ENCODE measurements at regions not wholly inside any gene's neighbourhood (a gene's known extent, or its start where the extent isn't known, plus 50 kb on each side); places are given as distances from the start of the nearest gene placed in this dataset.

- DNase-seq = no peak
Observed at GRCh38 chr3:124413393-124413792, 316.9 kb upstream of the UMPS start.

GRCh38 chr3:124413989-124414598, 316.2 kb upstream of the UMPS start:
- DNase-seq = no peak

GRCh38 chr3:124415446-124415960, 314.7 kb upstream of the UMPS start:
- no peak for DNase-seq

GRCh38 chr3:124419303-124419702, 310.9 kb upstream of the UMPS start:
- DNase-seq = no peak

- no peak for DNase-seq
Observed at GRCh38 chr3:124420392-124420791, 309.9 kb upstream of the UMPS start.

- DNase-seq = no peak
Observed at GRCh38 chr3:124422805-124423204, 307.4 kb upstream of the UMPS start.

- no peak for DNase-seq
Observed at GRCh38 chr3:124424396-124424795, 305.9 kb upstream of the UMPS start.

- DNase-seq = no peak
Observed at GRCh38 chr3:124425972-124426371, 304.3 kb upstream of the UMPS start.

- no peak for DNase-seq
Observed at GRCh38 chr3:124428372-124429128, 301.7 kb upstream of the UMPS start.

GRCh38 chr3:124429129-124429815, 301.0 kb upstream of the UMPS start:
- DNase-seq = no peak

- DNase-seq = no peak
Observed at GRCh38 chr3:124431331-124431994, 298.8 kb upstream of the UMPS start.

- no peak for DNase-seq
Observed at GRCh38 chr3:124434176-124434575, 296.1 kb upstream of the UMPS start.

- DNase-seq = no peak
Observed at GRCh38 chr3:124435467-124435866, 294.8 kb upstream of the UMPS start.

GRCh38 chr3:124438813-124439212, 291.4 kb upstream of the UMPS start:
- DNase-seq = no peak

- DNase-seq = no peak
Observed at GRCh38 chr3:124439603-124440002, 290.6 kb upstream of the UMPS start.

- DNase-seq = no peak
Observed at GRCh38 chr3:124441766-124442165, 288.5 kb upstream of the UMPS start.

- no peak for DNase-seq
Observed at GRCh38 chr3:124442463-124442862, 287.8 kb upstream of the UMPS start.

- DNase-seq = no peak
Observed at GRCh38 chr3:124443446-124443845, 286.8 kb upstream of the UMPS start.

GRCh38 chr3:124444075-124444474, 286.2 kb upstream of the UMPS start:
- no peak for DNase-seq

- no peak for DNase-seq
Observed at GRCh38 chr3:124444896-124445295, 285.4 kb upstream of the UMPS start.

- DNase-seq = no peak
Observed at GRCh38 chr3:124447845-124448244, 282.4 kb upstream of the UMPS start.

GRCh38 chr3:124448954-124449353, 281.3 kb upstream of the UMPS start:
- no peak for DNase-seq

- no peak for DNase-seq
Observed at GRCh38 chr3:124450366-124450765, 279.9 kb upstream of the UMPS start.

All from activated CD8-positive, alpha-beta memory T cell treated with anti-CD3 and anti-CD28 coated beads, Interleukin-2, amount 50 U/mL, for 4 hours (primary cell).